Stimulated activated CD4-positive, alpha-beta T cell treated with anti-CD3 and anti-CD28 coated beads, Interleukin-4, amount 100 ng/mL, for 24 hours (primary cell): ENCODE measurements at regions not wholly inside any gene's neighbourhood (a gene's known extent, or its start where the extent isn't known, plus 50 kb on each side); places are given as distances from the start of the nearest gene placed in this dataset.
"Not testable (repeated sequence)": the region's sequence is repeated elsewhere in the genome, so short reads cannot be mapped to it uniquely, and the experiment has no call there.

ENCODE experiments used
- DNase-seq: peaks from one replicate; pipeline ENCODE4 v3.0.0-alpha.2; 2020

DNA sequence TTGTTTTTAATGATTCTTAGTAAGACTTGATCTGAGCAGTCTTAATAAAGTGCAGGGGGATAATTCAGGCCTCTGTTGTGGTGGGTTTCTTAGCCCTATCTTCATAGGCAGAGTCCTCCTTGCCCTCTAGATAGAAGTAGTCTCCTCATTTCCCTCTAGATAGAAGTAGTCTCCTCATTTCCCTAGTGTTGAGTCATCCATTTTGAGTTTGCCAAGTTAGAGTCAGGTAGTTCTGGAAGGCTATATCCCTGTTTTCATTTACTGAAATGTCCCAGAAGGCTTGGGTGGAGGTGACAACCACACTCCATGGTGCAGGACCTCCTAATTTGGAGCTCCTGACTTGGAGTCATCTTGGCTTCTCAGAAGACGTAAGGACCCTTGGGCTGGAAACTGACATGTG is 384.6 kb downstream of the MLLT3 start:
- no peak for DNase-seq

DNA sequence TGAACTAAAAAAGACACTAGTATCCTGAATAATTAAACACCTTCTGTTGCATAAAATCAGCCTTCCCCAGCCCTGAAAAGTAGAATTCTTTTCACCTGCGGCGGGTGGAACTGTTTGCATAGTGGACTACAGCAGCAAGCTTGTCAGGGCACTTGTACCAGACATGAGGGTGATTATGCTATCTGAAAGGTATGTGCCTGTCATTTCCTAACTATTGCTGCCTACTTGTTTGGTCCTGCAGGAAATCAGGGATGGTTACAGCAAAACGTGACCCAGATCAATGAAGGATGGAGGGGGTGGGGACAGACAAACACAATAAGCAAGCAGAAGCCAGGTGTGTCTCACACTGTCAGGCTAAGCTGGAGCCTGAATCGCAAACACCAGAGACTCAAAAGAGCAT is 385.6 kb downstream of the MLLT3 start:
- DNase-seq = no peak

GRCh38 chr9:20235206-20235605 is 387.1 kb downstream of the MLLT3 start:
- not testable (repeated sequence) for DNase-seq

GRCh38 chr9:20228096-20228495 is 394.2 kb downstream of the MLLT3 start:
- DNase-seq = no peak

DNA sequence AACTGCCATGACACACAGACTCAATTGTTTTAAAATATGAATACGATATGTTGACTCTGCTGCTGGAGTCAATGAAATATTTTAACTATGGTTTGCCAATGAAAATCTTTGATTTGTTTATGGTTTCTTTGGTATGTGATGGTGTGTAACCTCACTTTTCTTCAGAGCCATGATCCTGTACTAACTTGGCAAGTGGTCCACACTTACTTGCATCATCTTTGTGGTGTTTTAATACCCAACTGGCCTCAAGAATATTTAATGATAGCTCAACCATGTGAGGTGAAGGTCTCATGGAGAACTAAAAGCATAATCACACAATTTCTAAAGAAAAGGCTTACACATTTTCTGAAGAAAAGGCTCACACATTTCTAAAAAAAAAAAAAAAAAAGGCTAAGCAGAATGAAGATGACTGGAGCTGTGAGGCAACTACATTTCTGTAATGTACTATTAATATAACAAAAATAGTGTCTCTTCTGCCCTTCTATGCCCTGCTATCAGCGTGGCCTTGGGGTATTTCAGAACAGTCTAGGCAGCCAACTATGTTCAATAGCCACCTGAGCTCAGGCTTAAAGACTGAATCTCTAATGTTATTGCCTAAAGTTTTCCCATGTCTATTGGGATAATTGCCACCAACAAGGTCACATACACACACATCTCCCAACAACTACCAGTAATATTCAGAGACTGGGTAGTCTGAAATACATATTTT is 395.0 kb downstream of the MLLT3 start:
- DNase-seq = no peak

- DNase-seq = no peak
These were observed 396.0 kb downstream of the MLLT3 start for GRCh38 chr9:20226345-20226744.

GRCh38 chr9:20225826-20226225 is 396.5 kb downstream of the MLLT3 start:
- no peak for DNase-seq

GRCh38 chr9:20224756-20225155 is 397.5 kb downstream of the MLLT3 start:
- no peak for DNase-seq

GRCh38 chr9:20220286-20220685 is 402.0 kb downstream of the MLLT3 start:
- no peak for DNase-seq

DNA sequence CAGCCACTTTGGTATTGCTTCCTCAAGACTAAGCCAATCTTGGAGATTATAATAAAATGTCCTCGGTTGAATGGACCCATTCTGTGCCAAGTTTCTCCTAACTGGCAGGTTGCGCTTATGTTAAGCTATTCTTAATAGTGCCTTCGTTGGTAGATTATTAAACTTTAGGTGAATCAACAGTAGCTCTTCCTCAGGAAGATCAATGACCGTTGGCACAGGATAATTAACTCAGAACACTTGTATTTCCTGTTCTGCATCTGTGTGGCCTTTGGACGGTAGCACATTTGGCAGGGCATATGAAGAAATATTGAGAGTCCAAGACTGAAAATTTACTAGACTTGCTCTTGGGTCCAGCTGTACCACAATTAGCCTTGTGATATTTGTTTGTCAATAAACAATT is 402.9 kb downstream of the MLLT3 start:
- DNase-seq = no peak

- DNase-seq = no peak
These were observed 404.7 kb downstream of the MLLT3 start for GRCh38 chr9:20217596-20217995.

- DNase-seq = no peak
These were observed 405.9 kb downstream of the MLLT3 start for GRCh38 chr9:20216438-20216837.

GRCh38 chr9:20215552-20215951 is 406.7 kb downstream of the MLLT3 start:
- no peak for DNase-seq

GRCh38 chr9:20212806-20213205 is 409.5 kb downstream of the MLLT3 start:
- no peak for DNase-seq

DNA sequence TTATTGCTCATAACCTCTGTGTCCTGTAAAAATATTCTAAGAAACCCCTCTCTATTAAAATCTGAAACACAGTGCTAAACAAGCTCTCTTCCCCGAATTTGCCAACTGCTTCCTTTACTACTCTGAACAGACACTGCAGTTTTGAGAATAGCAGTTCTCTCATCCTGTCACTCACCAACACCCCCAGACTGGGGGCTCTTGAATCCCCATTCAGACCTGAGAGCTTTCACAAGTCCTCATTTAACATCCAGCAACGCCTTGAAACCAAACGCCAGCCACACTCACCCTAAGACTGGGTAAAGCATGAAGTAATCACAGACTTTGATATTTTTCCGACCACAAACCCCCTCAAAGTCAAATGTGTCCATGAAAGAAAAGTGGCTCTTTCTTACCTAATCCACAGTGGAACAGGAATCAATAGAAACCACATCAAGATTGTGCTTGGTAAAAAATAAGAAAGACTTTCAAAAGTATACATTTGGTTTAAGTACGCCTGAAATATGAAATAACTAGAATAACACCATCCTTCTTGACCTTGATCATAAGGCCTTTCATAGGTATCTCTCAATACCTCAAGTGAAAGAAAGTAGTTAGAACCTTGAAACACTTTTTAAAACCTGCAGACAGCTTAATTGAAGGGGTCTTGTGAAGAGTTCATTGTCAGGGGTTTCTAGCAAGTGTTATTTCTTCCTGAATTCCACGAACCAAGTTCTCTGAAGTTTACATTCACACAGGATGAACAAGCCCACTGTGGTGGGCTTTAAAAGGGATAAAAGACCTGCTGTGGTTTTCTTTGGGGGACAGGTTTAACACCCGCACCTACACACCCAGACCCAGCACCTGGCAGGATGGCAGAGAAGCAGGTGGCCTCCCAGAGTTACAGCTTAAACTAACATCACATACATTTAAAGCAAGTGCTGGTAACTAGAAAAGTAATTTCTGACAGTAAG is 412.6 kb downstream of the MLLT3 start:
- peak; percentile 51 for DNase-seq

GRCh38 chr9:20208961-20209371 is 413.3 kb downstream of the MLLT3 start:
- DNase-seq = peak; percentile 6

DNA sequence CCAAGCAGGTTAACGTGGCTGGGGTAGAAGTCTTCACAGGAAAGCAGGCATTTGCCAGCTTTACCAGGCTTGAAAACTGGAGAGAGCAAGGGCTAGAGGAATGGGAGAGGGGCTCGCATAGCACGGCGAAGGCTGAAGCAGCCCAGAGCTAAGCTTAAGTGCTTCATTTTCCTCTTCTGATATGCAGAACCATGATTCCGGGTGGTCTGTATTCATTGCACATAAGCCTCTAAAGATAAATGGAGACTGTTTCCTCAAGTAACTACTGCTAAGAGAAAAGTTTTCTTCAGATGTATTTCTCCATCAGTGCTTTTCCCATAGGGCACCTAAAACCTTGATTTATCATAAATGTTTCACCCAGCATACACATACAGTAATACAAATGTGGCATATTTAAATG is 414.1 kb downstream of the MLLT3 start:
- DNase-seq = no peak

GRCh38 chr9:20207176-20207575 is 415.1 kb downstream of the MLLT3 start:
- DNase-seq = no peak

GRCh38 chr9:20205821-20206220 is 416.5 kb downstream of the MLLT3 start:
- no peak for DNase-seq

- no peak for DNase-seq
These were observed 412.2 kb upstream of the SLC24A2 start for GRCh38 chr9:20200991-20201431.

- DNase-seq = no peak
These were observed 411.7 kb upstream of the SLC24A2 start for GRCh38 chr9:20200581-20200980.

GRCh38 chr9:20199111-20199510 is 410.3 kb upstream of the SLC24A2 start:
- no peak for DNase-seq

DNA sequence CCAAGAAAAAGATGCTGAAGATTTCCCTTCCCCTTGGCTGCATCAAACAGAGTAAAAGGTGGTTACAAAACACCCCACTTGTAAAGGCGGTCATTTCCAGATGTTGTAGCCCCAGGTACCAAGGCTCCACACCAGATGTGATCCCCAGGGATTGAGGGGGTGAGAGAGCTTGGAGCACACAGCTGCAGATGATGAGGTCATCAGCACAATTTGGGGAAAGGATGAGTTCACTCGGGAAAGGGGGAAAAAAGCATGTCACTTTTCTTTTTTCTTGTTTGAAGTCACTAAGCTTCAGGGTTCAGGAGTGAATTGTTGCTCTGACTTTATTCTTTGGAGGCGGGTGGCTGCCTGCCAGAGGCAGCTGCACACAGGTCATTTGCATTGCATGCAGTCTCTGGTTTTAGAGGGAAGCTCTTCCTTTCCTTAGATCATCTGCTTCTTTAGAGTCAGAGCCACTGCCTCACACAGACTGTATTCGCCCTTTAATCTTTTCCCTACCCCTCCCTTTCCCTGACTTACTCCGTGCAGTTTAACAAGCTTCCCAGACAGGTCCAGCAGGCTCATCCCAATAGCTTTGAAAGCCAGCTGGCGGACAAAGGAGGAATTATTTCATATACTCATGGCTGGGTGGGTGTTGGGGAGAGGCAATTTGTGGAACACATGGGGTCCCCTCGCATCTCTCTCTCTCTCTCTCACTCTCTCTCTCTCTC is 409.3 kb upstream of the SLC24A2 start:
- DNase-seq = no peak
